ENCODE measurements at regions not wholly inside any gene's neighbourhood (a gene's known extent, or its start where the extent isn't known, plus 50 kb on each side); places are given as distances from the start of the nearest gene placed in this dataset.

- no peaks in the 10 kb centered on the region for H3K4me1 ChIP-seq (ENCODE audit: control insufficient read depth, insufficient read depth, low read length)
- H3K36me3 ChIP-seq (ENCODE audit: control insufficient read depth, insufficient read depth, low read length): no peaks in the 10 kb centered on the region
- no peak overlapping the region for H3K27ac ChIP-seq (ENCODE audit: low read length)
- no peak for DNase-seq (ENCODE audit: low read depth, low spot score)
- no peaks in the 10 kb centered on the region for H3K27me3 ChIP-seq (ENCODE audit: control insufficient read depth, insufficient read depth, low read length)
- no peaks in the 10 kb centered on the region for H3K9me3 ChIP-seq (ENCODE audit: control insufficient read depth, insufficient read depth, low read length)
- no CpG with 5 or more reads among the region's 3 CpGs for WGBS (ENCODE audit: insufficient coverage, insufficient read length)
- no peak overlapping the region for H3K4me3 ChIP-seq (ENCODE audit: low read length)
These were observed 338.5 kb downstream of the HACE1 start for GRCh38 chr6:104521176-104521575.

GRCh38 chr6:104519566-104519965 is 340.2 kb downstream of the HACE1 start:
- no CpG with 5 or more reads among the region's 4 CpGs for WGBS (ENCODE audit: insufficient coverage, insufficient read length)
- Histone ChIP-seq H3K27me3 (ENCODE audit: control insufficient read depth, insufficient read depth, low read length) (no peaks in the 10 kb centered on the region), H3K4me1 (ENCODE audit: control insufficient read depth, insufficient read depth, low read length) (no peaks in the 10 kb centered on the region), H3K27ac (ENCODE audit: low read length) (no peak overlapping the region), H3K4me3 (ENCODE audit: low read length) (no peak overlapping the region), H3K9me3 (ENCODE audit: control insufficient read depth, insufficient read depth, low read length) (no peaks in the 10 kb centered on the region), H3K36me3 (ENCODE audit: control insufficient read depth, insufficient read depth, low read length) (no peaks in the 10 kb centered on the region)
- DNase-seq (ENCODE audit: low read depth, low spot score): no peak

- no CpG with 5 or more reads among the region's 3 CpGs for WGBS (ENCODE audit: insufficient coverage, insufficient read length)
These were observed 350.4 kb downstream of the HACE1 start for GRCh38 chr6:104509355-104509754.

GRCh38 chr6:104506429-104506828 is 353.3 kb downstream of the HACE1 start:
- no peaks in the 10 kb centered on the region for H3K9me3 ChIP-seq (ENCODE audit: control insufficient read depth, insufficient read depth, low read length)
- WGBS (ENCODE audit: insufficient coverage, insufficient read length): no CpG with 5 or more reads among the region's 1 CpG
- DNase-seq (ENCODE audit: low read depth, low spot score): no peak
- H3K27ac ChIP-seq (ENCODE audit: low read length): no peak overlapping the region
- no peaks in the 10 kb centered on the region for H3K27me3 ChIP-seq (ENCODE audit: control insufficient read depth, insufficient read depth, low read length)
- no peaks in the 10 kb centered on the region for H3K36me3 ChIP-seq (ENCODE audit: control insufficient read depth, insufficient read depth, low read length)
- H3K4me3 ChIP-seq (ENCODE audit: low read length): no peak overlapping the region
- no peaks in the 10 kb centered on the region for H3K4me1 ChIP-seq (ENCODE audit: control insufficient read depth, insufficient read depth, low read length)

More at GRCh38 chr6:104509355-104509754, 350.4 kb downstream of the HACE1 start:
- no peaks in the 10 kb centered on the region for H3K9me3 ChIP-seq (ENCODE audit: control insufficient read depth, insufficient read depth, low read length)
- DNase-seq (ENCODE audit: low read depth, low spot score): no peak
- H3K4me3 ChIP-seq (ENCODE audit: low read length): no peak overlapping the region
- H3K27me3 ChIP-seq (ENCODE audit: control insufficient read depth, insufficient read depth, low read length): no peaks in the 10 kb centered on the region
- H3K36me3 ChIP-seq (ENCODE audit: control insufficient read depth, insufficient read depth, low read length): no peaks in the 10 kb centered on the region
- no peaks in the 10 kb centered on the region for H3K4me1 ChIP-seq (ENCODE audit: control insufficient read depth, insufficient read depth, low read length)
- H3K27ac ChIP-seq (ENCODE audit: low read length): no peak overlapping the region

GRCh38 chr6:104505838-104506237 is 353.9 kb downstream of the HACE1 start:
- Histone ChIP-seq H3K27me3 (ENCODE audit: control insufficient read depth, insufficient read depth, low read length) (no peaks in the 10 kb centered on the region), H3K27ac (ENCODE audit: low read length) (no peak overlapping the region), H3K9me3 (ENCODE audit: control insufficient read depth, insufficient read depth, low read length) (no peaks in the 10 kb centered on the region), H3K36me3 (ENCODE audit: control insufficient read depth, insufficient read depth, low read length) (no peaks in the 10 kb centered on the region), H3K4me3 (ENCODE audit: low read length) (no peak overlapping the region), H3K4me1 (ENCODE audit: control insufficient read depth, insufficient read depth, low read length) (no peaks in the 10 kb centered on the region)
- DNase-seq (ENCODE audit: low read depth, low spot score): no peak
- WGBS (ENCODE audit: insufficient coverage, insufficient read length): no CpG with 5 or more reads among the region's 2 CpGs

- no peak overlapping the region for H3K4me3 ChIP-seq (ENCODE audit: low read length)
- no peak for DNase-seq (ENCODE audit: low read depth, low spot score)
- no peaks in the 10 kb centered on the region for H3K9me3 ChIP-seq (ENCODE audit: control insufficient read depth, insufficient read depth, low read length)
- no peaks in the 10 kb centered on the region for H3K27me3 ChIP-seq (ENCODE audit: control insufficient read depth, insufficient read depth, low read length)
- H3K36me3 ChIP-seq (ENCODE audit: control insufficient read depth, insufficient read depth, low read length): no peaks in the 10 kb centered on the region
- no CpG with 5 or more reads among the region's 2 CpGs for WGBS (ENCODE audit: insufficient coverage, insufficient read length)
- H3K4me1 ChIP-seq (ENCODE audit: control insufficient read depth, insufficient read depth, low read length): no peaks in the 10 kb centered on the region
- H3K27ac ChIP-seq (ENCODE audit: low read length): no peak overlapping the region
These were observed 359.5 kb downstream of the HACE1 start for GRCh38 chr6:104500265-104500664.

- H3K27ac ChIP-seq (ENCODE audit: low read length): no peak overlapping the region
- DNase-seq (ENCODE audit: low read depth, low spot score): no peak
- no peak overlapping the region for H3K4me3 ChIP-seq (ENCODE audit: low read length)
- H3K27me3 ChIP-seq (ENCODE audit: control insufficient read depth, insufficient read depth, low read length): no peaks in the 10 kb centered on the region
- H3K36me3 ChIP-seq (ENCODE audit: control insufficient read depth, insufficient read depth, low read length): no peaks in the 10 kb centered on the region
- no peaks in the 10 kb centered on the region for H3K9me3 ChIP-seq (ENCODE audit: control insufficient read depth, insufficient read depth, low read length)
- no CpG with 5 or more reads among the region's 3 CpGs for WGBS (ENCODE audit: insufficient coverage, insufficient read length)
- H3K4me1 ChIP-seq (ENCODE audit: control insufficient read depth, insufficient read depth, low read length): no peaks in the 10 kb centered on the region
These were observed 373.7 kb downstream of the HACE1 start for GRCh38 chr6:104486035-104486434.

GRCh38 chr6:104484626-104485025 is 375.1 kb downstream of the HACE1 start:
- no peaks in the 10 kb centered on the region for H3K4me1 ChIP-seq (ENCODE audit: control insufficient read depth, insufficient read depth, low read length)
- H3K27me3 ChIP-seq (ENCODE audit: control insufficient read depth, insufficient read depth, low read length): no peaks in the 10 kb centered on the region
- no peaks in the 10 kb centered on the region for H3K36me3 ChIP-seq (ENCODE audit: control insufficient read depth, insufficient read depth, low read length)
- WGBS (ENCODE audit: insufficient coverage, insufficient read length): no CpG with 5 or more reads among the region's 3 CpGs
- no peak overlapping the region for H3K4me3 ChIP-seq (ENCODE audit: low read length)
- no peak for DNase-seq (ENCODE audit: low read depth, low spot score)
- no peaks in the 10 kb centered on the region for H3K9me3 ChIP-seq (ENCODE audit: control insufficient read depth, insufficient read depth, low read length)
- H3K27ac ChIP-seq (ENCODE audit: low read length): no peak overlapping the region

- no CpG with 5 or more reads among the region's 1 CpG for WGBS (ENCODE audit: insufficient coverage, insufficient read length)
- no peaks in the 10 kb centered on the region for H3K4me1 ChIP-seq (ENCODE audit: control insufficient read depth, insufficient read depth, low read length)
- no peak for DNase-seq (ENCODE audit: low read depth, low spot score)
- no peaks in the 10 kb centered on the region for H3K27me3 ChIP-seq (ENCODE audit: control insufficient read depth, insufficient read depth, low read length)
- H3K4me3 ChIP-seq (ENCODE audit: low read length): no peak overlapping the region
- H3K27ac ChIP-seq (ENCODE audit: low read length): no peak overlapping the region
- no peaks in the 10 kb centered on the region for H3K9me3 ChIP-seq (ENCODE audit: control insufficient read depth, insufficient read depth, low read length)
- no peaks in the 10 kb centered on the region for H3K36me3 ChIP-seq (ENCODE audit: control insufficient read depth, insufficient read depth, low read length)
These were observed 375.5 kb downstream of the HACE1 start for GRCh38 chr6:104484191-104484590.

GRCh38 chr6:104483225-104483834 is 376.4 kb downstream of the HACE1 start:
- no peak for DNase-seq (ENCODE audit: low read depth, low spot score)
- WGBS (ENCODE audit: insufficient coverage, insufficient read length): no CpG with 5 or more reads among the region's 2 CpGs
- no peaks in the 10 kb centered on the region for H3K27me3 ChIP-seq (ENCODE audit: control insufficient read depth, insufficient read depth, low read length)
- no peak overlapping the region for H3K27ac ChIP-seq (ENCODE audit: low read length)
- H3K4me1 ChIP-seq (ENCODE audit: control insufficient read depth, insufficient read depth, low read length): no peaks in the 10 kb centered on the region
- no peaks in the 10 kb centered on the region for H3K36me3 ChIP-seq (ENCODE audit: control insufficient read depth, insufficient read depth, low read length)
- H3K4me3 ChIP-seq (ENCODE audit: low read length): no peak overlapping the region
- no peaks in the 10 kb centered on the region for H3K9me3 ChIP-seq (ENCODE audit: control insufficient read depth, insufficient read depth, low read length)

GRCh38 chr6:104477569-104477968 is 382.1 kb downstream of the HACE1 start:
- no CpG with 5 or more reads among the region's 2 CpGs for WGBS (ENCODE audit: insufficient coverage, insufficient read length)
- peaks cover 3% of the 10 kb centered on the region for H3K4me1 ChIP-seq (ENCODE audit: control insufficient read depth, insufficient read depth, low read length)
- H3K27me3 ChIP-seq (ENCODE audit: control insufficient read depth, insufficient read depth, low read length): no peaks in the 10 kb centered on the region
- no peak overlapping the region for H3K27ac ChIP-seq (ENCODE audit: low read length)
- no peak for DNase-seq (ENCODE audit: low read depth, low spot score)
- no peaks in the 10 kb centered on the region for H3K9me3 ChIP-seq (ENCODE audit: control insufficient read depth, insufficient read depth, low read length)
- no peak overlapping the region for H3K4me3 ChIP-seq (ENCODE audit: low read length)
- no peaks in the 10 kb centered on the region for H3K36me3 ChIP-seq (ENCODE audit: control insufficient read depth, insufficient read depth, low read length)

All from iPS DF 6.9 (cell line).